Activated T-helper 2 cell treated with anti-CD3 and anti-CD28 coated beads, Interferon-gamma antibody, Interleukin-2, Interleukin-4, amounts not matched to agents 10 μg/mL and 5 μg/mL and 100 μg/mL, durations not matched to agents 14 hours and 24 hours and 36 hours (primary cell): ENCODE measurements at regions not wholly inside any gene's neighbourhood (a gene's known extent, or its start where the extent isn't known, plus 50 kb on each side); places are given as distances from the start of the nearest gene placed in this dataset.

Experiments used
- DNase-seq: peaks from one replicate; pipeline ENCODE4 v3.0.0; 2021; ENCODE audit warnings: low spot score
- H3K27ac Mint-ChIP-seq: one replicate; pipeline ENCODE4 v1.8.0; 2021; ENCODE audit warnings: mixed read lengths
- H3K27me3 Mint-ChIP-seq: one replicate; pipeline ENCODE4 v1.8.0; 2021; ENCODE audit warnings: low read depth, mixed read lengths
- H3K36me3 Mint-ChIP-seq: one replicate; pipeline ENCODE4 v1.8.0; 2021; ENCODE audit warnings: low read depth, mixed read lengths
- H3K4me1 Mint-ChIP-seq: one replicate; pipeline ENCODE4 v1.8.0; 2021; ENCODE audit warnings: low read depth, mixed read lengths
- H3K4me3 Mint-ChIP-seq: one replicate; pipeline ENCODE4 v1.8.0; 2021; ENCODE audit warnings: low read depth, mild to moderate bottlenecking, moderate library complexity, mixed read lengths
- H3K9me3 Mint-ChIP-seq: one replicate; pipeline ENCODE4 v1.8.0; 2021; ENCODE audit warnings: mixed read lengths
- intact Hi-C: fragments of 100-400 bp; cut with micrococcal nuclease; formaldehyde crosslinking; loops from one replicate; pipeline ENCODE4 v1.15.1; 2023

DNA sequence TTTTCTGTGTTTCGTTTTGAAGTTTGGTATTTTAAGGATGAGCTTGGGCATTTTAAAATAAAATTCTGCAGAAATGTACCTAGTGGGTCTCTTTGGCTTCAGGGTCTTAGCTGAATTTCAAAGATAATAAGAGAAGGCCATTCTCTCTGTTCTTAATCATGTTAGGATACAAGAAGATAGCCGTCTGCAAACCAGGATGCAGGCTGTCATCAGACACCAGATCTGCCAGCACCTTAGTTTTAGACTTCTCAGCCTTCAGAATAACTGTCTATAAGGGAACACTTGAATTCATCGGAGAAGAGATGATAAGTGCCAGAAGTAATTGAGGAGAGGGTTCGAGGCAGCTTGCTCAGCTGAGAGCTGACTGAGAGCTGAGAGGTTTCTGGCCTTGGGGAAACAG lies 202.1 kb downstream of the REEP3 start:
- no peaks in the 10 kb centered on the region for H3K36me3 Mint-ChIP-seq
- no peak overlapping the region for H3K4me3 Mint-ChIP-seq
- H3K4me1 Mint-ChIP-seq, result peaks cover 12% of the 10 kb centered on the region
- no peaks in the 10 kb centered on the region for H3K9me3 Mint-ChIP-seq
- DNase-seq, result no peak
- H3K27ac Mint-ChIP-seq, result no peak overlapping the region
- intact Hi-C loops, result loop anchor here (5.0 to 10.0 kb wide), 2 partner anchors 201 to 259 kb away; partner anchors contain the start of genes JMJD1C and REEP3
- peaks cover 44% of the 10 kb centered on the region for H3K27me3 Mint-ChIP-seq

DNA sequence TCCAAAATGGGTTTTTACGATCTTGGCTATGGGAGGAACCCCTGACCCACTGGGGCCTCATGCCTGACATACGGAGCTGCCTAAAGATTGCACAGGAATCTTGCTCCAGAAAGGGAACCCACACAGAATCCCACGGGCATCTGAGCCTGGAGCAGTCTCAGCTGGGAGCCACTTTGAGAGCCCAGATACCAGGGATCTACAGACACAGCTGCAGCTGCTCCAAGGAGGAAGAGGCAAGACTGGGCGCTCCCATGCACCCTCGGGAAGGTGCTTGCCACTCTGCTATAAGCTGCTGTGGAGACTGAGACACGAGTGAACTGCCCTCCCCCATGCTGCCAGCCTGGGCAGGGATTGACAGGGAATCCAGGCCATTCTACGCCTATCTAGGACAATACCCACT lies 202.5 kb downstream of the REEP3 start:
- no peak overlapping the region for H3K4me3 Mint-ChIP-seq
- no peak for DNase-seq
- H3K27me3 Mint-ChIP-seq, result peaks cover 47% of the 10 kb centered on the region
- H3K4me1 Mint-ChIP-seq, result peaks cover 12% of the 10 kb centered on the region
- no peaks in the 10 kb centered on the region for H3K9me3 Mint-ChIP-seq
- no peak overlapping the region for H3K27ac Mint-ChIP-seq
- intact Hi-C loops, result loop anchor here (5.0 to 10.0 kb wide), 2 partner anchors 201 to 259 kb away; partner anchors contain the start of genes JMJD1C and REEP3
- no peaks in the 10 kb centered on the region for H3K36me3 Mint-ChIP-seq

DNA sequence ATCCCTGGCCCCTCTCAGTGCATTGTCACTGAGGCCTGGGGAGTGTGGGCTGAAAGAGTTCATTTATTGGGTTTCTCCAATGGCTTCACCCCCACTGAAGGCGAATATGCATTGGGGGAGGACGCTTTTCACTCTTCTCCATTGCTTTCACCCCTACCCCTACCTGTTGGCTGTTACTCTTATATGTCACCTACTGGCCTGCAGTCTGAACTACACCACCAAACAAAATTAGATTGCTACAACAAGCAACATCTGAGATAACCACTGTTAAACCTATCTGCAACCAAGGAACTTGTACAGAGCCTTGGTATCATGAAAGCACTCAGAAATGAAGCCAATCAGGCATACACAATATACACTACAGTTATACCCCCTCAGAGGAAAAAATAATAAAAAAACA lies 203.7 kb downstream of the REEP3 start:
- H3K27me3 Mint-ChIP-seq, result peaks cover 48% of the 10 kb centered on the region
- no peak overlapping the region for H3K4me3 Mint-ChIP-seq
- no peak overlapping the region for H3K27ac Mint-ChIP-seq

DNA sequence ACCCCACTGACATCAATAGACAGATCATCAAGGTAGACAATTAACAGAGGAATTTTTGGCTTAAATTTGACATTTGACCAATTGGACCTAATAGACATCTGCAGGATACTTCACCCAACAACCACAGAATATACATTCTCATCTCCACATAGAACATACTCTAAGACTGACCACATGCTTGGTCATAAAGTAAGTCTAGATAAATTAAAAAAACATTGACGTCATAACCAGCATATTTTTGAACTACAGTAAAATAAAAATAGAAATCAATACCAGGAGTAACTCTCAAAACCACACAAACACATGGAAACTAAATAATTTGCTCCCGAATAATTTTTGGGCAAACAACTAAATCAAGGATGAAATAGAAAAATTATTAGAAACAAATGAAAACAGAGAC lies 205.7 kb downstream of the REEP3 start:
- H3K27me3 Mint-ChIP-seq, result peaks cover 54% of the 10 kb centered on the region
- peaks cover 7% of the 10 kb centered on the region for H3K4me1 Mint-ChIP-seq
- H3K27ac Mint-ChIP-seq, result no peak overlapping the region
- H3K9me3 Mint-ChIP-seq, result no peaks in the 10 kb centered on the region
- intact Hi-C loops, result loop anchor here (10.0 kb wide), 1 partner anchor 262 kb away; the partner anchor contains the start of gene JMJD1C
- no peaks in the 10 kb centered on the region for H3K36me3 Mint-ChIP-seq
- no peak for DNase-seq
- no peak overlapping the region for H3K4me3 Mint-ChIP-seq

More for the DNA sequence above, 203.7 kb downstream of the REEP3 start:
- Mint-ChIP-seq H3K9me3 (no peaks in the 10 kb centered on the region), H3K4me1 (peaks cover 12% of the 10 kb centered on the region), H3K36me3 (no peaks in the 10 kb centered on the region)
- DNase-seq, result no peak
- intact Hi-C loops, result loop anchor here (5.0 to 10.0 kb wide), 2 partner anchors 203 to 260 kb away; partner anchors contain the start of genes JMJD1C and REEP3

- Mint-ChIP-seq H3K36me3 (no peaks in the 10 kb centered on the region), H3K4me3 (no peak overlapping the region), H3K27ac (no peak overlapping the region), H3K9me3 (no peaks in the 10 kb centered on the region), H3K27me3 (peaks cover 58% of the 10 kb centered on the region), H3K4me1 (peaks cover 4% of the 10 kb centered on the region)
- DNase-seq, result no peak
- intact Hi-C loops, result loop anchor here (10.0 kb wide), 1 partner anchor 263 kb away; the partner anchor contains the start of gene JMJD1C
These were observed 206.4 kb downstream of the REEP3 start for GRCh38 chr10:63727636-63728035.

- H3K27me3 Mint-ChIP-seq, result peaks cover 12% of the 10 kb centered on the region
- peaks cover 3% of the 10 kb centered on the region for H3K4me1 Mint-ChIP-seq
- intact Hi-C loops, result no loop called here
- no peaks in the 10 kb centered on the region for H3K9me3 Mint-ChIP-seq
- no peak for DNase-seq
- no peak overlapping the region for H3K27ac Mint-ChIP-seq
- H3K36me3 Mint-ChIP-seq, result no peaks in the 10 kb centered on the region
- no peak overlapping the region for H3K4me3 Mint-ChIP-seq
These were observed 214.1 kb downstream of the REEP3 start for GRCh38 chr10:63735305-63735704.

GRCh38 chr10:63738410-63738809 lies 217.2 kb downstream of the REEP3 start:
- Mint-ChIP-seq H3K4me3 (no peak overlapping the region), H3K36me3 (no peaks in the 10 kb centered on the region), H3K4me1 (peaks cover 2% of the 10 kb centered on the region), H3K27ac (no peak overlapping the region), H3K27me3 (peaks cover 11% of the 10 kb centered on the region), H3K9me3 (no peaks in the 10 kb centered on the region)
- intact Hi-C loops, result no loop called here
- DNase-seq, result no peak

DNA sequence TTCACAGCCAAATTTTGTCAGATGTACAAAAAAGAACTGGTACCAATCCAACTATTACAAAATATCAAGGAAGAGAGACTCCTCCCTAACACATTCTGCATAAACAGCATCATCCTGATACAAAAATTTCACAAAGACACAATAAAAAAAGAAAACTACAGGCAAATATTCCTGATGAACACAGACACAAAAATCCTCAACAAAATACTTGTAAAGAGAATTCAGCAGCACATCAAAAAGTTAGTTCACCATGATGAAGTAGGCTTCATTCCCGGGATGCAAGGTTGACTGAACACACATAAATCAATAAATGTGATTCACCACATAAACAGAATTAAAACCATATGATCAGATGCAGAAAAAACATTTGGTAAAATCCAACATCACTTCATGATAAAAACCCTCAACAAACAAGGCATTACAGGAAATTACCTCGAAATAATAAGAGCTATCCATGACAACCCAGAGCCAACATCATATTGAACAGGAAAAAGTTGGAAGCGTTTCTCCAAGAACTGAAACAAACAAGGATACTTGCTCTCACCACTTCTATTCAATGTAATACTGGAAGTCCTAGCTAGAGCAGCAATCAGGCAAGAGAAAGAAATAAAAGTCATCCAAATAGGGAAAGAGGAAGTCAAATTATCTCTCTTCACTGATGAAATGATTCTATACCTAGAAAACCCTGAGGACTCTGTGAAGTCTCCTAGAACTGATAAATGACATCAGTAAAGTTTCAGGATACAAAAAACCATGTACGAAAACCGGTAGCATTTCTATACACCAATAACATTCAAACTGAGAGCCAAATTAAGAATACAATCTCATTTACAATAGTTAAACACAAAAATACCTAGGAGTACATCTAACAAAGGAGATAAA lies 223.1 kb downstream of the REEP3 start:
- peaks cover 12% of the 10 kb centered on the region for H3K27me3 Mint-ChIP-seq

GRCh38 chr10:63749915-63750314 lies 228.7 kb downstream of the REEP3 start:
- peaks cover 3% of the 10 kb centered on the region for H3K27me3 Mint-ChIP-seq
- intact Hi-C loops, result no loop called here
- no peaks in the 10 kb centered on the region for H3K9me3 Mint-ChIP-seq
- H3K27ac Mint-ChIP-seq, result no peak overlapping the region
- no peak for DNase-seq
- H3K36me3 Mint-ChIP-seq, result no peaks in the 10 kb centered on the region
- H3K4me1 Mint-ChIP-seq, result no peaks in the 10 kb centered on the region
- no peak overlapping the region for H3K4me3 Mint-ChIP-seq

More for the DNA sequence above, 223.1 kb downstream of the REEP3 start:
- Mint-ChIP-seq H3K27ac (no peak overlapping the region), H3K4me1 (no peaks in the 10 kb centered on the region), H3K4me3 (no peak overlapping the region), H3K9me3 (no peaks in the 10 kb centered on the region), H3K36me3 (no peaks in the 10 kb centered on the region)
- DNase-seq, result no peak
- intact Hi-C loops, result no loop called here

GRCh38 chr10:63751836-63752235 lies 230.6 kb downstream of the REEP3 start:
- no peak for DNase-seq
- intact Hi-C loops, result no loop called here
- H3K27me3 Mint-ChIP-seq, result peaks cover 7% of the 10 kb centered on the region
- H3K27ac Mint-ChIP-seq, result no peak overlapping the region
- H3K4me3 Mint-ChIP-seq, result no peak overlapping the region
- no peaks in the 10 kb centered on the region for H3K36me3 Mint-ChIP-seq
- H3K9me3 Mint-ChIP-seq, result no peaks in the 10 kb centered on the region
- no peaks in the 10 kb centered on the region for H3K4me1 Mint-ChIP-seq

DNA sequence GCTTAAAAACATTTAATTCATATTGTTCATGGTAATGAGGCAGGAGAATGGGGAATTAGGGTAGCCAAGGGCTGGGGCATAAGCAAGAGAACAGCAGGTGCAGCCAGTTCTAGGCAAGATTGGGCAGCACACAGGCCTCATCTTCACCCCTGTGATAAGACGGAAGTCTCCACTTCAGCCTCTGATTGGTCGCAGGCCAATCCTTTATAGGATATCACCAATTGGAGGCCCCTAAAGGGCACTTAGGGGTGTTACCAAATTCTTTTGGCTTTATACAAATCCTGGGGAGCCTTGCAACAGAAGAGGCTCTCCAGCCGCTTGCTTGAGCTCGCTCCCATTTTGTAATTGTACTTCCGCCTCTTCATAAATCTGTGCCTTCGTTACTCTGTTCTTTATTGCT lies 231.1 kb downstream of the REEP3 start:
- Mint-ChIP-seq H3K36me3 (no peaks in the 10 kb centered on the region), H3K27ac (no peak overlapping the region), H3K4me3 (no peak overlapping the region), H3K4me1 (no peaks in the 10 kb centered on the region), H3K9me3 (no peaks in the 10 kb centered on the region), H3K27me3 (peaks cover 7% of the 10 kb centered on the region)
- intact Hi-C loops, result no loop called here
- no peak for DNase-seq

- intact Hi-C loops, result no loop called here
- no peaks in the 10 kb centered on the region for H3K36me3 Mint-ChIP-seq
These were observed 232.6 kb downstream of the REEP3 start for GRCh38 chr10:63753808-63754207.

GRCh38 chr10:63755441-63755840 lies 234.2 kb downstream of the REEP3 start:
- DNase-seq, result no peak
- H3K27ac Mint-ChIP-seq, result no peak overlapping the region
- H3K4me1 Mint-ChIP-seq, result no peaks in the 10 kb centered on the region
- no peak overlapping the region for H3K4me3 Mint-ChIP-seq
- intact Hi-C loops, result no loop called here
- no peaks in the 10 kb centered on the region for H3K36me3 Mint-ChIP-seq
- H3K9me3 Mint-ChIP-seq, result no peaks in the 10 kb centered on the region
- H3K27me3 Mint-ChIP-seq, result peaks cover 19% of the 10 kb centered on the region

More at GRCh38 chr10:63753808-63754207, 232.6 kb downstream of the REEP3 start:
- Mint-ChIP-seq H3K27me3 (peaks cover 9% of the 10 kb centered on the region), H3K4me1 (no peaks in the 10 kb centered on the region), H3K27ac (no peak overlapping the region), H3K4me3 (no peak overlapping the region), H3K9me3 (no peaks in the 10 kb centered on the region)
- no peak for DNase-seq
